ENCODE measurements at regions not wholly inside any gene's neighbourhood (a gene's known extent, or its start where the extent isn't known, plus 50 kb on each side); places are given as distances from the start of the nearest gene placed in this dataset.

DNA sequence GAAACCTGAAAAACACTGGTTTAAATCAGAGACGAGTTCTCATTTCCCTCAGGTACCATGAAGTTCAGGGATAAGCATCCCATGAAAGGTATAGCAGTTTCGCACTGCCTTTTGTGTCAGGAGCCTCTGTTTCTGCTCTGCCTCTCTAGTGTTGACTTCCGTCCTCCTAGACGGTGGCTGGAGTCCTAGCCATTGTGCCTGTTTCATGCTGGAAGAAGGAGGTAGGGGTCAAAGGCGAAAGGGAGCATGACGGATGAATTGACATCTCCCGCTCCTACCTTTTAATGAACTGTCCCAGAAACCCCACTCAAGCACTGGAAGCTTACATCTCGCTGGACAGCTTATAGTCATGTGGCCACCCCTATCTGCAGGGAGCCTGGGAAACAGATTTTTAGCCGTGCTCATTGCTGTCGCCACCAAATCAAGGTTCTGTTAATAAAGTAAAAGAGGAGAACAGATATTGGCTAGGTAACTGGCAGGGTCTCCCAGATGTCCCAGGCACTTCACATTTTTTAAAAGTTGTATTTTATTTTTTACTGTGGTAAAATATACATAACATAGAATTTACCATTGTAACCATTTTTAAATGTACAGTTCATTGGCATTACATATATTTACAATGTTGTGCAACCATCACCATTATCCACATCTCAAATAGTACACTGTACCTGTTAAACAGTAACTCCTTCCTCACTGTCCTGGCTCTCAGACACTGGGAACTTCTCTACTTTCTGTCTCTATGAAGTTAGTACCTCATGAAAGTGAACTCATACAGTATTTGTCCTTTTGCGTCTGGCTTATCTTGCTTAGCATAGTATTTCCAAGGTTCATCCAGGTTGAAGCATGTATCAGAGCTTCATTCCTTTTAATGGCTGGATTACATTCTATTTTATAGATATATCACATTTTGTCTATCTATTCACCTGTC is 55.0 kb upstream of the CTLA4 start (continued):
- no peak for TF ChIP-seq FOXA1 (IDR thresholded peaks at IDR 0.05)
- peak; percentile 82 for TF ChIP-seq FOXA1 (CRISPR knock-in tag; IDR thresholded peaks at IDR 0.05)
- TF ChIP-seq, protein P1, sequence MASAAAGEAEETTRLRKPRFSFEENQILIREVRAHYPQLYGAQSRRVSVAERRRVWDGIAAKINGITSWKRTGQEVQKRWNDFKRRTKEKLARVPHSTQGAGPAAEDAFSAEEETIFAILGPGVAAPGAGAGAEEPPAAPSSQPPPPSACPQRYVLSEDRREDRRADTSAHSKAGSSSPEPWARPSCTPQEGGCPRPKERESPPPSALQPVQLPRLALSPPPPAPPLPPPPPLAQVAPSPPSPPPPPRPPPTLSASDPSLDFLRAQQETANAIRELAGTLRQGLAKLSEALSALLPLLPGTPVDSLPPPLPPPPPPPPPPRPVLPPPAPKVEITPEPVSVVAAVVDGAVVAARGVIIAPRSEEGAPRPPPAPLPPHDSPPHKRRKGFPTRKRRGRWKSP (CRISPR knock-in tag; IDR thresholded peaks at IDR 0.05): 0 out of 2 replicates have a peak, but pooled peaks have one; percentile 5
- TF ChIP-seq KMT2A (CRISPR knock-in tag; IDR thresholded peaks at IDR 0.05): no peak; the same call in 1 of the 2 replicates
- peak; percentile 73 for TF ChIP-seq PHF21A (CRISPR knock-in tag; IDR thresholded peaks at IDR 0.05)
- TF ChIP-seq ZNF431 (CRISPR knock-in tag; IDR thresholded peaks at IDR 0.05; ENCODE audit: borderline replicate concordance, low read depth): no peak
- TF ChIP-seq ZNF841 (CRISPR knock-in tag; IDR thresholded peaks at IDR 0.05; ENCODE audit: borderline replicate concordance): no peak
- no peak for TF ChIP-seq SP140L (CRISPR knock-in tag; IDR thresholded peaks at IDR 0.05; ENCODE audit: borderline replicate concordance)
- peak; percentile 75 for TF ChIP-seq NFIC (IDR thresholded peaks at IDR 0.05; ENCODE audit: low read length)
- TF ChIP-seq, protein P2, sequence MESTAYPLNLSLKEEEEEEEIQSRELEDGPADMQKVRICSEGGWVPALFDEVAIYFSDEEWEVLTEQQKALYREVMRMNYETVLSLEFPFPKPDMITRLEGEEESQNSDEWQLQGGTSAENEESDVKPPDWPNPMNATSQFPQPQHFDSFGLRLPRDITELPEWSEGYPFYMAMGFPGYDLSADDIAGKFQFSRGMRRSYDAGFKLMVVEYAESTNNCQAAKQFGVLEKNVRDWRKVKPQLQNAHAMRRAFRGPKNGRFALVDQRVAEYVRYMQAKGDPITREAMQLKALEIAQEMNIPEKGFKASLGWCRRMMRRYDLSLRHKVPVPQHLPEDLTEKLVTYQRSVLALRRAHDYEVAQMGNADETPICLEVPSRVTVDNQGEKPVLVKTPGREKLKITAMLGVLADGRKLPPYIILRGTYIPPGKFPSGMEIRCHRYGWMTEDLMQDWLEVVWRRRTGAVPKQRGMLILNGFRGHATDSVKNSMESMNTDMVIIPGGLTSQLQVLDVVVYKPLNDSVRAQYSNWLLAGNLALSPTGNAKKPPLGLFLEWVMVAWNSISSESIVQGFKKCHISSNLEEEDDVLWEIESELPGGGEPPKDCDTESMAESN (CRISPR knock-in tag; conservative IDR thresholded peaks at IDR 0.05): no peak
- no peak for TF ChIP-seq ZNF839 (CRISPR knock-in tag; IDR thresholded peaks at IDR 0.05; ENCODE audit: borderline replicate concordance)
- TF ChIP-seq ZNF766 (CRISPR knock-in tag; IDR thresholded peaks at IDR 0.05; ENCODE audit: borderline replicate concordance): no peak
- no peak for TF ChIP-seq ZNF296 (CRISPR knock-in tag; conservative IDR thresholded peaks at IDR 0.05)
- no peak for TF ChIP-seq SNRNP70 (IDR thresholded peaks at IDR 0.05; ENCODE audit: low read depth, low read length)
- no peak for TF ChIP-seq IRX3 (CRISPR knock-in tag; IDR thresholded peaks at IDR 0.05; ENCODE audit: borderline replicate concordance, low read depth)
- TF ChIP-seq, protein P3, sequence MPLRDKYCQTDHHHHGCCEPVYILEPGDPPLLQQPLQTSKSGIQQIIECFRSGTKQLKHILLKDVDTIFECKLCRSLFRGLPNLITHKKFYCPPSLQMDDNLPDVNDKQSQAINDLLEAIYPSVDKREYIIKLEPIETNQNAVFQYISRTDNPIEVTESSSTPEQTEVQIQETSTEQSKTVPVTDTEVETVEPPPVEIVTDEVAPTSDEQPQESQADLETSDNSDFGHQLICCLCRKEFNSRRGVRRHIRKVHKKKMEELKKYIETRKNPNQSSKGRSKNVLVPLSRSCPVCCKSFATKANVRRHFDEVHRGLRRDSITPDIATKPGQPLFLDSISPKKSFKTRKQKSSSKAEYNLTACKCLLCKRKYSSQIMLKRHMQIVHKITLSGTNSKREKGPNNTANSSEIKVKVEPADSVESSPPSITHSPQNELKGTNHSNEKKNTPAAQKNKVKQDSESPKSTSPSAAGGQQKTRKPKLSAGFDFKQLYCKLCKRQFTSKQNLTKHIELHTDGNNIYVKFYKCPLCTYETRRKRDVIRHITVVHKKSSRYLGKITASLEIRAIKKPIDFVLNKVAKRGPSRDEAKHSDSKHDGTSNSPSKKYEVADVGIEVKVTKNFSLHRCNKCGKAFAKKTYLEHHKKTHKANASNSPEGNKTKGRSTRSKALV (CRISPR knock-in tag; IDR thresholded peaks at IDR 0.05): no peak
- TF ChIP-seq ZNF776 (CRISPR knock-in tag; IDR thresholded peaks at IDR 0.05): no peak
- TF ChIP-seq, protein P4, sequence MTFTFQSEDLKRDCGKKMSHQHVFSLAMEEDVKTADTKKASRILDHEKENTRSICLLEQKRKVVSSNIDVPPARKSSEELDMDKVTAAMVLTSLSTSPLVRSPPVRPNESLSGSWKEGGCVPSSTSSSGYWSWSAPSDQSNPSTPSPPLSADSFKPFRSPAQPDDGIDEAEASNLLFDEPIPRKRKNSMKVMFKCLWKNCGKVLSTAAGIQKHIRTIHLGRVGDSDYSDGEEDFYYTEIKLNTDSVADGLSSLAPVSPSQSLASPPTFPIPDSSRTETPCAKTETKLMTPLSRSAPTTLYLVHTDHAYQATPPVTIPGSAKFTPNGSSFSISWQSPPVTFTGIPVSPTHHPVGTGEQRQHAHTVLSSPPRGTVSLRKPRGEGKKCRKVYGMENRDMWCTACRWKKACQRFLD (CRISPR knock-in tag; IDR thresholded peaks at IDR 0.05; ENCODE audit: borderline replicate concordance): no peak
- TF ChIP-seq, protein P5, sequence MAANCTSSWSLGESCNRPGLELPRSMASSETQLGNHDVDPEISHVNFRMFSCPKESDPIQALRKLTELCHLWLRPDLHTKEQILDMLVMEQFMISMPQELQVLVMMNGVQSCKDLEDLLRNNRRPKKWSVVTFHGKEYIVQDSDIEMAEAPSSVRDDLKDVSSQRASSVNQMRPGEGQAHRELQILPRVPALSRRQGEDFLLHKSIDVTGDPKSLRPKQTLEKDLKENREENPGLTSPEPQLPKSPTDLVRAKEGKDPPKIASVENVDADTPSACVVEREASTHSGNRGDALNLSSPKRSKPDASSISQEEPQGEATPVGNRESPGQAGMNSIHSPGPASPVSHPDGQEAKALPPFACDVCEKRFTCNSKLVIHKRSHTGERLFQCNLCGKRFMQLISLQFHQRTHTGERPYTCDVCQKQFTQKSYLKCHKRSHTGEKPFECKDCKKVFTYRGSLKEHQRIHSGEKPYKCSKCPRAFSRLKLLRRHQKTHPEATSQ (CRISPR knock-in tag; IDR thresholded peaks at IDR 0.05; ENCODE audit: borderline replicate concordance): peak; percentile 19; the same call in 1 of the 2 replicates
- no peak for TF ChIP-seq SMARCE1 (IDR thresholded peaks at IDR 0.05; ENCODE audit: borderline replicate concordance)
- no peak for TF ChIP-seq JARID2 (CRISPR knock-in tag; IDR thresholded peaks at IDR 0.05; ENCODE audit: insufficient replicate concordance)
- TF ChIP-seq ZNF850 (CRISPR knock-in tag; conservative IDR thresholded peaks at IDR 0.05): no peak

All from HepG2 (cell line).